GM21619 (cell line): ENCODE measurements at regions not wholly inside any gene's neighbourhood (a gene's known extent, or its start where the extent isn't known, plus 50 kb on each side); places are given as distances from the start of the nearest gene placed in this dataset.
"Not testable (repeated sequence)": the region's sequence is repeated elsewhere in the genome, so short reads cannot be mapped to it uniquely, and the experiment has no call there.

Experiments
- ATAC-seq: cut with Tn5 transposase; IDR thresholded peaks from one replicate; pipeline ENCODE4 v1.9.1; 2021; ENCODE audit not compliant: unreplicated experiment

DNA sequence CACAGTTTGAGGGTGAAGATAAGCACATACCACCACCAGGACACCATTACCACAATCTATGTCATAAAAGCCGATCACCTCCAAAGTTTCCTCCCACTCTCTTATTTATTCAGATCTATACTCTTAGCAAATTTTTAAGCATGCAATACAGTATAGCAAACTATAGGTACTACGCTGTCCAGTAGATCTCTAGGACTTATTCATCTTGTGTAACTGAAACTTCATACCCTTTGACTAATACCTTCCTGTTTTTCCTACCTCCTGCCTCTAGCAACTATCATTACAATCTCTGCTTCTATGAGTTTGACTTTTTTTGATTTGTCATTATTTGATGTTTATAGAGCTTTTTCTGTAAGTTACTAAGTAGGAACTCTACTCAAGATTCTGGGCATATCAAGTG, 84.5 kb upstream of the MANSC4 start:
- no peak for ATAC-seq

GRCh38 chr12:27863839-27864238, 83.8 kb upstream of the MANSC4 start:
- no peak for ATAC-seq

DNA sequence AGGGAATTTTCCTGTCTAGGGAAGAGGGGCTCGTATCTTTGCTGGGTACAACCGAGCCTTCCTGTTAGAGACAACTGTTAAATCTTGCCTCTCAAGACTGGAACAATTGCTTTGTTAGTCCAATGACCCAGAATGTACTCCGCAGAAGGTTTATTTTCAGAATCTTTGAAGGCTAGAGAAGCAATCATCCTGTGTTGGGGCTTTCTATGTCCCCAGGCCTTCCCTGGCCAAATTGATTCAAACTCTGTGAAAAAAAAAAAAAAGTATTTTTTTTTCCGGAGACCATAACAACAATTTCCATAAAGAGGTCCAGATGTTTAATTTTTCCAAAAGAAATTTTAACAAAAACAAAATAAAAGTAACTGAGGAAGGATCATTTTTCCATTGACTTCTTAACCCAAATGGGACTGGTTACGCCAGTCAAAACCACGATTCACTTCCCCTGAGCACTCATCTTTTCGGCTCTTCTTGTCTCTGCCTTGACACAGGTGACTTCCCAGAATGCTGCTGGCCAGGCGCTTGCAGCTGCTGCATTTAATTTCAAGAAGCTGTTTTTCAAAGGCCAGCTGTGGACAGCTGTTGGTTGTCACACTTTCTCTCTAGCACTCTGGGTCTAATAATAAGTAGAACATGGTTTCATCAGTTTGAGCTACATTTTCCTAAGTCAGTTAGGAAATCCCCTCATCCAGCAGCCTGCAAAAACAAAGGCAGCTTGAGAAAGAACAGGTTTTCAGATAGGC, 81.6 kb upstream of the MANSC4 start:
- ATAC-seq: peak; percentile 96

- ATAC-seq: no peak
Observed at GRCh38 chr12:27859648-27860047, 79.6 kb upstream of the MANSC4 start.

DNA sequence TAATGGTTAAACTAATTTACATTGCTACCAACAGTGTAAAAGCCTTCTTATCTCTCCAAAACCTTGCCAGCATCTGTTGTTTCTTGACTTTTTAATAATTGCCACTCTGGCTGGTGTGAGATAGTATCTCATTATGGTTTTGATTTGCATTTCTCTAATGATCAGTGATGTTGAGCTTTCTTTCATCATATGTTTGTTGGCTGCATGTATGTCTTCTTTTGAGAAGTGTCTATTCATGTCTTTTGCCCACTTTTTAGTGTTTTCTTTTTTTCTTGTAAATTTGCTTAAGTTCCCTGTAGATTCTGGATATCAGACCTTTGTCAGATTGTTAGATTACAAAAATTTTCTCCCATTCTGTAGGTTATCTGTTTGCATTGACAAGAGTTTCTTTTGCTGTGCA, 77.0 kb upstream of the MANSC4 start:
- ATAC-seq: not testable (repeated sequence)

GRCh38 chr12:27852742-27853141, 72.7 kb upstream of the MANSC4 start:
- no peak for ATAC-seq
